ENCODE measurements at regions not wholly inside any gene's neighbourhood (a gene's known extent, or its start where the extent isn't known, plus 50 kb on each side); places are given as distances from the start of the nearest gene placed in this dataset.

DNA sequence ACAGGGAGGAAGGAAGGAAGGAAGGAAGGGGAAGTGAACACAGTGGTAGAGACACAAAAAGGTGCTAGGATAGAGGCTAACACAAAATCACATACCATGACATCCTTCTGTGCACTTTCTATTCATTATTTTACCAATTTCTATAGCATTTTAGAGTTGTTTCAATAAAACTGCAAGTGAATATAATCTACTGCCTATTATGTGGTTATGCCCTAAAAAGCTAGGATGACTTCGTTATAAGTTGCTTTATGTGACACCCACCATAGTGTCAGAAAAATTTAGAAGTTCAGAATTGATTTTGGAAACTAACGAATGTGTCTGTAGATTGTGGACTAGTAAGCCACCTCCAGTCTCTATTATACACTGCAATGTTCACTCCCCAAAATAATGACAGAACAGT, 59.4 kb upstream of the EDNRA start:
- CTCF ChIA-PET (ENCODE audit: low intra/inter-chr PET ratio): no interaction called here
- no peak overlapping the region for H3K27ac ChIP-seq (ENCODE audit: extremely low read depth, low read depth, low read length)
- POLR2A ChIA-PET: no interaction called here
- H3K4me1 ChIP-seq (replicated peaks in 1 of 2; ENCODE audit: control insufficient read depth in 2 of 2, insufficient read depth in 2 of 2, low read length in 2 of 2): no peaks in the 10 kb centered on the region
- H3K9me1 ChIP-seq (ENCODE audit: control insufficient read depth, insufficient read depth, low read length): no peaks in the 10 kb centered on the region
- intact Hi-C loops (cut with micrococcal nuclease): no loop called here
- no peaks in the 10 kb centered on the region for H4K20me1 ChIP-seq (replicated peaks; ENCODE audit: control insufficient read depth, insufficient read depth, low read length)
- ATAC-seq (no peak), DNase-seq (ENCODE audit: extremely low read depth in 1 of 4, low spot score in 3 of 4) (no peak), FAIRE-seq (no peak)
- H3K9me3 ChIP-seq (replicated peaks; ENCODE audit: control insufficient read depth, insufficient read depth, low read depth, low read length): no peaks in the 10 kb centered on the region
- TF ChIP-seq TEAD1 (CRISPR knock-in tag; IDR thresholded peaks at IDR 0.05): no peak
- TF ChIP-seq PTRF (tag; IDR thresholded peaks at IDR 0.05): no peak
- TF ChIP-seq, protein P1, sequence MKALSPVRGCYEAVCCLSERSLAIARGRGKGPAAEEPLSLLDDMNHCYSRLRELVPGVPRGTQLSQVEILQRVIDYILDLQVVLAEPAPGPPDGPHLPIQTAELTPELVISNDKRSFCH (CRISPR knock-in tag; IDR thresholded peaks at IDR 0.05): no peak
- TF ChIP-seq, protein P1 (tag; IDR thresholded peaks at IDR 0.05): no peak
- no peak for TF ChIP-seq SUPT5H (IDR thresholded peaks at IDR 0.05)
- TF ChIP-seq BRD9 (IDR thresholded peaks at IDR 0.05; ENCODE audit: low read depth, partially characterized antibody): no peak
- TF ChIP-seq ZNF277 (CRISPR knock-in tag; IDR thresholded peaks at IDR 0.05; ENCODE audit: borderline replicate concordance): no peak
- no peak for TF ChIP-seq NR2C2 (CRISPR knock-in tag; IDR thresholded peaks at IDR 0.05)
- no peak for TF ChIP-seq NR2C2 (tag; IDR thresholded peaks at IDR 0.05)
- no peak for TF ChIP-seq PHTF2 (CRISPR knock-in tag; IDR thresholded peaks at IDR 0.05)
- no peak for TF ChIP-seq RUNX1 (IDR thresholded peaks at IDR 0.05; ENCODE audit: low read depth)
- no peak for TF ChIP-seq CREB5 (CRISPR knock-in tag; IDR thresholded peaks at IDR 0.05)
- no peak for TF ChIP-seq RBBP5 (IDR thresholded peaks at IDR 0.05; ENCODE audit: borderline replicate concordance, insufficient read depth, low read length, poor library complexity, severe bottlenecking)
- TF ChIP-seq ZNF830 (CRISPR knock-in tag; IDR thresholded peaks at IDR 0.05): no peak
- TF ChIP-seq ZHX1 (conservative IDR thresholded peaks at IDR 0.05; ENCODE audit: low read length): no peak
- no peak for TF ChIP-seq NBN (IDR thresholded peaks at IDR 0.05; ENCODE audit: low read depth)
- no peak for TF ChIP-seq ZNF347 (CRISPR knock-in tag; IDR thresholded peaks at IDR 0.05; ENCODE audit: low read depth)
- no peak for TF ChIP-seq RHOXF2B (CRISPR knock-in tag; conservative IDR thresholded peaks at IDR 0.05)
- BruUV-seq (replicated peaks): no TSS peak
- no peak overlapping the region for H2AFZ ChIP-seq (ENCODE audit: low read depth, low read length)
- H3K36me3 ChIP-seq (ENCODE audit: control insufficient read depth, insufficient read depth, low read length): no peaks in the 10 kb centered on the region
- no peak overlapping the region for H3K9ac ChIP-seq (ENCODE audit: insufficient read depth in 1 of 2, low read depth in 2 of 2, low read length in 2 of 2)
- no peaks in the 10 kb centered on the region for H3K79me2 ChIP-seq (ENCODE audit: control insufficient read depth, insufficient read depth, low read length)
- 0% methylated on average over 2 of the region's 2 CpGs for WGBS (ENCODE audit: insufficient coverage, low coverage, missing lambda C conversion rate)
- in situ Hi-C loops (cut with MboI): no loop called here
- no peak overlapping the region for H3K4me2 ChIP-seq (ENCODE audit: insufficient read depth, low read length)
- H3K4me3 ChIP-seq: no peak overlapping the region
- no peaks in the 10 kb centered on the region for H3K27me3 ChIP-seq (ENCODE audit: control insufficient read depth in 2 of 2, insufficient read depth in 2 of 2, low read length in 2 of 2)
